Retinal pigment epithelial cell (primary cell): ENCODE measurements at regions not wholly inside any gene's neighbourhood (a gene's known extent, or its start where the extent isn't known, plus 50 kb on each side); places are given as distances from the start of the nearest gene placed in this dataset.

Experiments used
- DNase-seq: peaks from one replicate; pipeline ENCODE4 v3.0.0-alpha.2; 2010; ENCODE audit warnings: low read depth
- H3K4me3 ChIP-seq: 2 replicates; pipeline ENCODE4 v1.5.1; 2011; ENCODE audit warnings: mild to moderate bottlenecking, low read length, control low read depth, moderate library complexity
- TF ChIP-seq, protein P1 (sequence below): conservative IDR thresholded peaks from 2 replicates; pipeline ENCODE4 v1.5.1; 2011; ENCODE audit warnings: low read depth, low read length, control low read depth, inconsistent platforms

DNA sequence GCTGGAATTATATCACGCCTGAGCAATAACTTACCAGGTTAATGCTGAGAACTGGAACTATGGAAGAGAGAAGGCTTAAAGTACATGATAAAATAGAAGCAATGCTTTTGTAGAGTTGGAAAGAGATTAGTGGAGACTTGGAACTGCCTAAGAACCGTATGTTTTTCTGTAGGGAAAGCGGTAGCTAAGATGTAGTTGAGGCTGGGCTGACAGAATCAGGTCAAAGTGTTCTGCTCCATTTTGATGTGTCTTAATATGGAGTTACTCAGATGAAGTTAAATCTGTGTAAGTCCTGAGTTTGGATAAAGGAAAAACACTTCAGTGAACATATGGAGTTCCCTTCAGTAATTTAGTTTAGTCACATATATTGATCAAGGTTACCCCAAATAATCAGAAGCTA lies 860.9 kb upstream of the CXADR start:
- DNase-seq = no peak
- no peak overlapping the region for H3K4me3 ChIP-seq
- TF ChIP-seq, protein P1, sequence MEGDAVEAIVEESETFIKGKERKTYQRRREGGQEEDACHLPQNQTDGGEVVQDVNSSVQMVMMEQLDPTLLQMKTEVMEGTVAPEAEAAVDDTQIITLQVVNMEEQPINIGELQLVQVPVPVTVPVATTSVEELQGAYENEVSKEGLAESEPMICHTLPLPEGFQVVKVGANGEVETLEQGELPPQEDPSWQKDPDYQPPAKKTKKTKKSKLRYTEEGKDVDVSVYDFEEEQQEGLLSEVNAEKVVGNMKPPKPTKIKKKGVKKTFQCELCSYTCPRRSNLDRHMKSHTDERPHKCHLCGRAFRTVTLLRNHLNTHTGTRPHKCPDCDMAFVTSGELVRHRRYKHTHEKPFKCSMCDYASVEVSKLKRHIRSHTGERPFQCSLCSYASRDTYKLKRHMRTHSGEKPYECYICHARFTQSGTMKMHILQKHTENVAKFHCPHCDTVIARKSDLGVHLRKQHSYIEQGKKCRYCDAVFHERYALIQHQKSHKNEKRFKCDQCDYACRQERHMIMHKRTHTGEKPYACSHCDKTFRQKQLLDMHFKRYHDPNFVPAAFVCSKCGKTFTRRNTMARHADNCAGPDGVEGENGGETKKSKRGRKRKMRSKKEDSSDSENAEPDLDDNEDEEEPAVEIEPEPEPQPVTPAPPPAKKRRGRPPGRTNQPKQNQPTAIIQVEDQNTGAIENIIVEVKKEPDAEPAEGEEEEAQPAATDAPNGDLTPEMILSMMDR = no peak

- H3K4me3 ChIP-seq = no peak overlapping the region
- TF ChIP-seq, protein P1 = no peak
- no peak for DNase-seq
Observed at GRCh38 chr21:16663436-16663835, 849.4 kb upstream of the CXADR start.

DNA sequence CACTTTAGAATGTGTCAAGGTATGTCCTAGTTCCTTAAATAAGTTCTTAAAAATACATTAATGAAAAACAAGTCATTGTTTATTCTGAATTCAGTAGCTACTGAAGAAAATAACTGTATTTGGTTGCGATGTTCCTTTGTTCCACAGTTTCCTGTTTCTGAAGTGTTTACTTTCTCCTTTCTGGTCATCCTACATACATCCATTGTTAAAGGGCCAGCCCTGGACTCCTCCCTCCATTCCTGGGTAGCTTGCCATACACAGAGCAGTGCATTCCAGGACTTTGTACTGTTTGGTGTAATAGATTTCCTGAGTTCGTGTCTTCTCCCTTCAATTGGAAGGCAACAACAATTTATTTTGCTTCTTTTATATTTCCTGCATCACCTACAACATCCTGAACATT lies 845.4 kb upstream of the CXADR start:
- TF ChIP-seq, protein P1 = no peak
- DNase-seq = no peak
- no peak overlapping the region for H3K4me3 ChIP-seq

DNA sequence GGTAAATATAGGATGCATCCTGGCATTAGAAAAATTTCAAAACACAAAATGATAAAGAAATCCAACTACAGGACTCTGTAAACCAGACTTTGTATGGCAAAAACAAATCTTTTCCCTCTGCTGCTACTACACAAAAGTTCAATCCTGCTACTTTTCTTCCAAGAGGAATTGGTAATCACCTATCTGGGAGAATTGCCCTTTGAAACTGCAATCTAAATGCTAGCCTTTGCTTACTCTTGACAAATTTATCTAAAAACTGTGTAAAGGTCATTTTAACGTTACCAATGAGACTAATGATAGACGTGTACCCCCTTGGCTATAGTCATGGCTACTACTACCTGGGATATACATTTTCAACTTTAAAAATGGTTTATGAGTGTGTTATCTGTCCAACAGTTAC lies 837.9 kb upstream of the CXADR start:
- TF ChIP-seq, protein P1 = no peak
- no peak overlapping the region for H3K4me3 ChIP-seq
- DNase-seq = no peak

DNA sequence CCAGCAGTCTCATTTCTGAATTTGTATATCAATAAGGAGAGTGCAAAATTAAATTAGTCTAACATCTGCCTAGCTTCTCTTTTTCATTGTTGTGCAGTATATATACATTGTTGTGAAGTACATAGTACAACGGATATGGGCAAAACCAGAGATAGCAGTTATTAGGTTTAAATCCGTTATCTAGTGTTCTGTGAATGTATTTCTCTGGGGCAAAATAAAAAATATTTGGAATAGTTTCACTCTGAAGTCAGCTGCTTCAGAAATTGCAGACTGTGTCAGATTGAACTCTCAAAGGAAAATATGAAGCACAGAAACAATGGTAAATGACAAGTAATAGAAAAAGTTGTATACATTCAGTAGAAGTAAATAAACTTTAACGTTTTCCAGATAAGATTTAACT lies 836.5 kb upstream of the CXADR start:
- TF ChIP-seq, protein P1 = no peak
- H3K4me3 ChIP-seq = no peak overlapping the region
- DNase-seq = no peak

DNA sequence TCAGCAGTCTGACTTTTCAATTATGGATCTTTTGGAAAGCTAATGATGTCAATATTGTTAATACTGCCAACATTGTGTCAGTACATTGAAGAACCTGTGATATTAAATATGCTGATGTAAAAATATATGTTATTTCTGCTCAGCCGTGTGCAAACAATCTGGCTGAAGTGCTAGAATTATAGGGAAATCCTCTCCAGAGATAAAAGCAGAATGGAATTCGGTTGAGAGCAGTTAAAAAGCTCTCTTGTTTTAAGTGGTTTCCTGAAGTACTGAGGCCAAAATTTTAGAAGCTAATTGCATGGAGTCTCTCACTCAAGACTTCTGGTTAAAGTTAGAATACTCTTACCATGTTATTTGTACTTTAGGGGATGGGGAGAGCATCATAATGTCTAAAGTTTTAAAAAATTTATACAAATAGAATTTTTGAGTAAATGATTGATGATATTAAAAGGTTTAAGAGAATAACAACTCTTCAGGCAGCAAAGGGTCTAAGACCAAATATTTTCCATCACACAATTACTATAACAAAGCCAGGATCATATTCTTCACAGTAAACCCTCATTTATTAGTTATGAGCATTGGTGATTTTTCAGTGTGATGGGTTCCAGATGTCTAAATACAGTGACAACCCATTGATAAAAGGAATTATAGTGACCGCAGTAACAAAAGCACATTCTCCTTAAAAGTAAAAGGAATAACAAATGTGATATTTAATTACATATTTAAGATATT lies 834.2 kb upstream of the CXADR start:
- TF ChIP-seq, protein P1 = no peak
- no peak for DNase-seq
- H3K4me3 ChIP-seq = no peak overlapping the region

GRCh38 chr21:16695074-16695473 lies 817.8 kb upstream of the CXADR start:
- no peak for DNase-seq
- no peak overlapping the region for H3K4me3 ChIP-seq
- TF ChIP-seq, protein P1 = no peak
